ENCODE measurements at regions not wholly inside any gene's neighbourhood (a gene's known extent, or its start where the extent isn't known, plus 50 kb on each side); places are given as distances from the start of the nearest gene placed in this dataset.

- H3K36me3 ChIP-seq (ENCODE audit: control insufficient read depth, low read depth, low read length), result no peaks in the 10 kb centered on the region
- no peaks in the 10 kb centered on the region for H3K27me3 ChIP-seq (ENCODE audit: control insufficient read depth, insufficient read depth, low read length)
- H3K9me3 ChIP-seq (ENCODE audit: control insufficient read depth, low read depth, low read length), result no peaks in the 10 kb centered on the region
- no peak overlapping the region for H3K27ac ChIP-seq (ENCODE audit: low read length)
- no peak overlapping the region for H3K9ac ChIP-seq (ENCODE audit: low read length)
- H3K4me1 ChIP-seq (ENCODE audit: control insufficient read depth, low read depth, low read length), result no peaks in the 10 kb centered on the region
- H3K4me3 ChIP-seq (ENCODE audit: low read length), result no peak overlapping the region
Measured at GRCh38 chr4:167702391-167702790, 389.9 kb upstream of the ANXA10 start.

- Histone ChIP-seq H3K4me3 (ENCODE audit: low read length) (no peak overlapping the region), H3K9me3 (ENCODE audit: control insufficient read depth, low read depth, low read length) (no peaks in the 10 kb centered on the region), H3K27ac (ENCODE audit: low read length) (no peak overlapping the region), H3K9ac (ENCODE audit: low read length) (no peak overlapping the region), H3K36me3 (ENCODE audit: control insufficient read depth, low read depth, low read length) (no peaks in the 10 kb centered on the region), H3K27me3 (ENCODE audit: control insufficient read depth, insufficient read depth, low read length) (no peaks in the 10 kb centered on the region), H3K4me1 (ENCODE audit: control insufficient read depth, low read depth, low read length) (no peaks in the 10 kb centered on the region)
Measured at GRCh38 chr4:167711517-167711916, 380.8 kb upstream of the ANXA10 start.

- H3K36me3 ChIP-seq (ENCODE audit: control insufficient read depth, low read depth, low read length), result no peaks in the 10 kb centered on the region
- H3K4me3 ChIP-seq (ENCODE audit: low read length), result no peak overlapping the region
- H3K27ac ChIP-seq (ENCODE audit: low read length), result no peak overlapping the region
- H3K4me1 ChIP-seq (ENCODE audit: control insufficient read depth, low read depth, low read length), result no peaks in the 10 kb centered on the region
- no peaks in the 10 kb centered on the region for H3K27me3 ChIP-seq (ENCODE audit: control insufficient read depth, insufficient read depth, low read length)
- H3K9ac ChIP-seq (ENCODE audit: low read length), result no peak overlapping the region
- H3K9me3 ChIP-seq (ENCODE audit: control insufficient read depth, low read depth, low read length), result no peaks in the 10 kb centered on the region
Measured at GRCh38 chr4:167713756-167714155, 378.6 kb upstream of the ANXA10 start.

GRCh38 chr4:167715176-167715575 is 377.2 kb upstream of the ANXA10 start:
- Histone ChIP-seq H3K4me1 (ENCODE audit: control insufficient read depth, low read depth, low read length) (no peaks in the 10 kb centered on the region), H3K27ac (ENCODE audit: low read length) (no peak overlapping the region)

GRCh38 chr4:167717495-167717894 is 374.8 kb upstream of the ANXA10 start:
- H3K27me3 ChIP-seq (ENCODE audit: control insufficient read depth, insufficient read depth, low read length), result no peaks in the 10 kb centered on the region
- no peaks in the 10 kb centered on the region for H3K9me3 ChIP-seq (ENCODE audit: control insufficient read depth, low read depth, low read length)
- H3K9ac ChIP-seq (ENCODE audit: low read length), result no peak overlapping the region
- H3K27ac ChIP-seq (ENCODE audit: low read length), result no peak overlapping the region
- no peak overlapping the region for H3K4me3 ChIP-seq (ENCODE audit: low read length)
- H3K36me3 ChIP-seq (ENCODE audit: control insufficient read depth, low read depth, low read length), result no peaks in the 10 kb centered on the region
- H3K4me1 ChIP-seq (ENCODE audit: control insufficient read depth, low read depth, low read length), result no peaks in the 10 kb centered on the region

More at GRCh38 chr4:167715176-167715575, 377.2 kb upstream of the ANXA10 start:
- H3K27me3 ChIP-seq (ENCODE audit: control insufficient read depth, insufficient read depth, low read length), result no peaks in the 10 kb centered on the region
- H3K9ac ChIP-seq (ENCODE audit: low read length), result no peak overlapping the region
- H3K4me3 ChIP-seq (ENCODE audit: low read length), result no peak overlapping the region
- no peaks in the 10 kb centered on the region for H3K9me3 ChIP-seq (ENCODE audit: control insufficient read depth, low read depth, low read length)
- H3K36me3 ChIP-seq (ENCODE audit: control insufficient read depth, low read depth, low read length), result no peaks in the 10 kb centered on the region

- Histone ChIP-seq H3K27me3 (ENCODE audit: control insufficient read depth, insufficient read depth, low read length) (no peaks in the 10 kb centered on the region), H3K4me1 (ENCODE audit: control insufficient read depth, low read depth, low read length) (no peaks in the 10 kb centered on the region), H3K9ac (ENCODE audit: low read length) (no peak overlapping the region), H3K36me3 (ENCODE audit: control insufficient read depth, low read depth, low read length) (no peaks in the 10 kb centered on the region), H3K9me3 (ENCODE audit: control insufficient read depth, low read depth, low read length) (no peaks in the 10 kb centered on the region), H3K27ac (ENCODE audit: low read length) (no peak overlapping the region), H3K4me3 (ENCODE audit: low read length) (no peak overlapping the region)
Measured at GRCh38 chr4:167721617-167722486, 370.5 kb upstream of the ANXA10 start.

- Histone ChIP-seq H3K4me3 (ENCODE audit: low read length) (no peak overlapping the region), H3K36me3 (ENCODE audit: control insufficient read depth, low read depth, low read length) (no peaks in the 10 kb centered on the region), H3K27me3 (ENCODE audit: control insufficient read depth, insufficient read depth, low read length) (no peaks in the 10 kb centered on the region), H3K9ac (ENCODE audit: low read length) (no peak overlapping the region), H3K27ac (ENCODE audit: low read length) (no peak overlapping the region), H3K9me3 (ENCODE audit: control insufficient read depth, low read depth, low read length) (no peaks in the 10 kb centered on the region), H3K4me1 (ENCODE audit: control insufficient read depth, low read depth, low read length) (no peaks in the 10 kb centered on the region)
Measured at GRCh38 chr4:167722487-167722808, 369.9 kb upstream of the ANXA10 start.

- Histone ChIP-seq H3K9ac (ENCODE audit: low read length) (no peak overlapping the region), H3K4me1 (ENCODE audit: control insufficient read depth, low read depth, low read length) (no peaks in the 10 kb centered on the region), H3K27ac (ENCODE audit: low read length) (no peak overlapping the region), H3K4me3 (ENCODE audit: low read length) (no peak overlapping the region), H3K36me3 (ENCODE audit: control insufficient read depth, low read depth, low read length) (no peaks in the 10 kb centered on the region), H3K9me3 (ENCODE audit: control insufficient read depth, low read depth, low read length) (no peaks in the 10 kb centered on the region), H3K27me3 (ENCODE audit: control insufficient read depth, insufficient read depth, low read length) (no peaks in the 10 kb centered on the region)
Measured at GRCh38 chr4:167724941-167725340, 367.4 kb upstream of the ANXA10 start.

GRCh38 chr4:167730769-167731168 is 361.6 kb upstream of the ANXA10 start:
- Histone ChIP-seq H3K4me3 (ENCODE audit: low read length) (no peak overlapping the region), H3K27ac (ENCODE audit: low read length) (no peak overlapping the region), H3K4me1 (ENCODE audit: control insufficient read depth, low read depth, low read length) (no peaks in the 10 kb centered on the region), H3K36me3 (ENCODE audit: control insufficient read depth, low read depth, low read length) (no peaks in the 10 kb centered on the region), H3K27me3 (ENCODE audit: control insufficient read depth, insufficient read depth, low read length) (no peaks in the 10 kb centered on the region), H3K9me3 (ENCODE audit: control insufficient read depth, low read depth, low read length) (peaks cover 12% of the 10 kb centered on the region), H3K9ac (ENCODE audit: low read length) (no peak overlapping the region)

- H3K27me3 ChIP-seq (ENCODE audit: control insufficient read depth, insufficient read depth, low read length), result no peaks in the 10 kb centered on the region
- H3K27ac ChIP-seq (ENCODE audit: low read length), result no peak overlapping the region
- no peak overlapping the region for H3K9ac ChIP-seq (ENCODE audit: low read length)
- H3K36me3 ChIP-seq (ENCODE audit: control insufficient read depth, low read depth, low read length), result no peaks in the 10 kb centered on the region
- no peaks in the 10 kb centered on the region for H3K9me3 ChIP-seq (ENCODE audit: control insufficient read depth, low read depth, low read length)
- H3K4me1 ChIP-seq (ENCODE audit: control insufficient read depth, low read depth, low read length), result no peaks in the 10 kb centered on the region
- no peak overlapping the region for H3K4me3 ChIP-seq (ENCODE audit: low read length)
Measured at GRCh38 chr4:167745024-167745687, 347.2 kb upstream of the ANXA10 start.

- Histone ChIP-seq H3K9ac (ENCODE audit: low read length) (no peak overlapping the region), H3K27me3 (ENCODE audit: control insufficient read depth, insufficient read depth, low read length) (no peaks in the 10 kb centered on the region), H3K9me3 (ENCODE audit: control insufficient read depth, low read depth, low read length) (peaks cover 11% of the 10 kb centered on the region), H3K4me1 (ENCODE audit: control insufficient read depth, low read depth, low read length) (no peaks in the 10 kb centered on the region), H3K27ac (ENCODE audit: low read length) (no peak overlapping the region), H3K36me3 (ENCODE audit: control insufficient read depth, low read depth, low read length) (no peaks in the 10 kb centered on the region), H3K4me3 (ENCODE audit: low read length) (no peak overlapping the region)
Measured at GRCh38 chr4:167767281-167767680, 325.1 kb upstream of the ANXA10 start.

GRCh38 chr4:167774646-167775045 is 317.7 kb upstream of the ANXA10 start:
- Histone ChIP-seq H3K4me1 (ENCODE audit: control insufficient read depth, low read depth, low read length) (no peaks in the 10 kb centered on the region), H3K36me3 (ENCODE audit: control insufficient read depth, low read depth, low read length) (no peaks in the 10 kb centered on the region), H3K27ac (ENCODE audit: low read length) (no peak overlapping the region), H3K4me3 (ENCODE audit: low read length) (no peak overlapping the region), H3K9ac (ENCODE audit: low read length) (no peak overlapping the region), H3K27me3 (ENCODE audit: control insufficient read depth, insufficient read depth, low read length) (no peaks in the 10 kb centered on the region), H3K9me3 (ENCODE audit: control insufficient read depth, low read depth, low read length) (no peaks in the 10 kb centered on the region)

Measured in iPS-18a (cell line).